ENCODE measurements at regions not wholly inside any gene's neighbourhood (a gene's known extent, or its start where the extent isn't known, plus 50 kb on each side); places are given as distances from the start of the nearest gene placed in this dataset.
"Not testable (repeated sequence)": the region's sequence is repeated elsewhere in the genome, so short reads cannot be mapped to it uniquely, and the experiment has no call there.

DNA sequence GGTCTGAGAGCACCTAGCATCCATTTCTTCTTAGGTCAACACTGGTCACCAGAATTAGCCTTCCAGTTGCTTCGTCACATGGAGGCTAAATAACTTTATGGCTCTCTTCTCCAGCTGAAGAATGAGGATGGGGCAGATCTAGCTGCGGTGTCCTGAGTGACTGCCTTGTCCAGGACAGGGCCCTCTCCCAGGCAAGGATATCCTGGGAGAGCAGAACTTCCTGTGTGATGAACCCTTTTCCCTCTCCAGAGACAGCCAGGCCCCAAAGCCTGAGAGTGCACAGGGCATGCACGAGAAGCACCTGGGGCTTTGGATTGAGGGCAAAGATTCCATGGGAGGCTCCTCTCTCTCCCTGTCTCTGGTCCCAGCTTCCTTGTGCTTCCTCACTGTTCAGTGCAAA, 108.2 kb upstream of the MAMLD1 start:
- no peak for ATAC-seq

DNA sequence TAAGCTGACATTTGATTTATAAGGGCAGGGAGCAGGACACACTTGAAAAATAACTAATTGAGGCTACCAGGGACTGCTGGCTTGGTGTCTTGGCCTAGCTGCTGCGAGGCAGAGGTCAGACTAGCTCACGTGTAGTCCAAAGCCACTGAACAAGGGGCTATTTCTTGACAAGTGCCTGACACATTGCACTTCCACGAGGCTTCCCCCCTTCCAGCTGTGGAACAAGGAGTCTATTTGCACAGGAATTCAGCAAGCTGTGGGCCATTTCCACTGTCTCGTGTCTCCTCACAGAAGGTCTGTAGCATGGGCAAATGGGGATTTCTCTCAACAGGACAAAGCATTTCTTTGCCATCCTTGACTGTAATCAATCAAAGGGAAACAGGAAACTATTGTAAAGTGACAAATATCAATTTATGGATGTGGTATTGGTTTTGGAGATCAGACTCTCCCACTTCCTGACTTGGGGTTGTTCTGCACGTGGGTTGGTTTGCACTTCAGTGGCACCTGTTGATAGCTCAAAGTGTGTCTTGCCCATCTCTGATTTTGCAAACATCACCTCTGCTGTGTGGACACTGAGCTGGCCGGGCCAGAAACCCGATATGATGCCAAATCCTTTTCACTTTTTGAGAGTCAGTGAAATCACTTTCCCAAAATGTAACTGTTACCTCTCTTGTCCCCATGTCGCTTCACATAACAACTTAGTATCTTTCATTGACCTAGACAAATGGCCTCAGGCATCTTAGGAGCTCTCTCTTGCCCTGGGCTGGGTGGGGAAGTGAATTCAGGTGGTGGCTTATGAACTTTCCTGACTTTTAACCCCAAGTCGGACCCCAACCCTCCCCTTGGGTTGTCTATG, 107.4 kb upstream of the MAMLD1 start:
- no peak for ATAC-seq

DNA sequence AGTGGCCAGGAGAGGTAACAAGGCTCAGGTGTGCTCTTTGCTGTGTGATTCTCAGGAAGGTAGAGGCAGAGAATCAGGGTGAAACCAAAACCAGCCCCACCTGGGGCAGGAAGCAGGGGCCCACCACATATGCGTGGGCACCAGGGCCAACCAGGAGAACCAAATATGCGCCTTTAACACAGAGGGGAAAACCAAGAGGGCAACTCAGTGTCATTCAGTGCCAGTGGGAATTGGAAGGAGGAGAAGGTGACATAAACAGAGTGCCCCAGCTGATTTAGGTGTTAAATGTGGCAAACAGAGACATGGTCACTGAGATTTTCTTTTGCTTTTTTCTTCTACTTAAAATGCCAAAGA, 106.8 kb upstream of the MAMLD1 start:
- no peak for ATAC-seq

DNA sequence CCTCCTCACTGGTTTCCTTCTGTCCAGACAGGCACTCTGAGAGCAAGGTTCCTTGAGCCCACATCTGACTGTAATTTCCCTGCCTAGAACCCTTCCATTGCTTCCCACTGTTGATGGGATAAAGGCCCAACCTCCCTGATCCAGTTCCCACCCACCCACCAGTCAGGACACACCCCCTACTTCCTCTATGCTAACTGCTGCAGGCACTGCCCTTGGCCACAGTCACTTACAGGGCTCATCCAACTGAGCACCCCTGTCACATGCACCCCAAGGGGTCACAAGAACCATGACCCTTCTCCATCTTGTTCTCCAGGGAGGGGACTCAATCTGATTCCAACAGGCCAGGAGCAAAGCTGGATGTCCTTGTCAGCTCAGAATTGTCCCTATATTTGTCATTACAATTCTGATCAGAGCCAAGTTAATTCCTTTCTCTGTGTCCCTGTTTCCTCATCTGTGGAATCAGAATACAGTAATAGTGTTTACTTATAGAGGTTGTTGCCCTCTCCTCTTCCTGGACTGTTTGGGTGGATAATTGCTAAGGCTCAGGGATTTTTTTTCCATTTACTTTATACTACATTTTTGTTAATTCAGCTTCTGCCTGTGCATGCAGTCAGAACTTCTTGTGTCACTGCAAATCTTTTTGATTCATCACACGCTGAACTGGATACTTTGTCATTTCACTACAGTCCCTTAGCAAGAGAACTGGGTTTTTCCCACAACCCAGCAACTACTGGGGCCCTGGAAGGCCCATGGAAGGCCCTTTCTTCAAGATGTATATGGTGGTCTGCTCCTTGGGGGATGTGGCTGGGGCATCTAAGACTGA, 105.6 kb upstream of the MAMLD1 start:
- no peak for ATAC-seq

DNA sequence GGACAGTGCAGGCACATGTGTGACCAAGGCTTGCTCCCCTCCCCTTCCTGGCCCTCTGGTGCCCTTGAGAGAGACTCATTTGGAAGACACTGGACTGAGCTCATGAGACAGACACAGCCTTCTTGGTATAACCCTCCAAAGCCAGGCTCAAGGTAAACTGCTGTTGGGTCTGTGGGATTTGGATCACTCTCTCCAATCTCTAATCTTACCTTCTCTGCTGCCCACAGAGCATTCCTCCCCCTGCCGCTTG, 105.0 kb upstream of the MAMLD1 start:
- no peak for ATAC-seq

DNA sequence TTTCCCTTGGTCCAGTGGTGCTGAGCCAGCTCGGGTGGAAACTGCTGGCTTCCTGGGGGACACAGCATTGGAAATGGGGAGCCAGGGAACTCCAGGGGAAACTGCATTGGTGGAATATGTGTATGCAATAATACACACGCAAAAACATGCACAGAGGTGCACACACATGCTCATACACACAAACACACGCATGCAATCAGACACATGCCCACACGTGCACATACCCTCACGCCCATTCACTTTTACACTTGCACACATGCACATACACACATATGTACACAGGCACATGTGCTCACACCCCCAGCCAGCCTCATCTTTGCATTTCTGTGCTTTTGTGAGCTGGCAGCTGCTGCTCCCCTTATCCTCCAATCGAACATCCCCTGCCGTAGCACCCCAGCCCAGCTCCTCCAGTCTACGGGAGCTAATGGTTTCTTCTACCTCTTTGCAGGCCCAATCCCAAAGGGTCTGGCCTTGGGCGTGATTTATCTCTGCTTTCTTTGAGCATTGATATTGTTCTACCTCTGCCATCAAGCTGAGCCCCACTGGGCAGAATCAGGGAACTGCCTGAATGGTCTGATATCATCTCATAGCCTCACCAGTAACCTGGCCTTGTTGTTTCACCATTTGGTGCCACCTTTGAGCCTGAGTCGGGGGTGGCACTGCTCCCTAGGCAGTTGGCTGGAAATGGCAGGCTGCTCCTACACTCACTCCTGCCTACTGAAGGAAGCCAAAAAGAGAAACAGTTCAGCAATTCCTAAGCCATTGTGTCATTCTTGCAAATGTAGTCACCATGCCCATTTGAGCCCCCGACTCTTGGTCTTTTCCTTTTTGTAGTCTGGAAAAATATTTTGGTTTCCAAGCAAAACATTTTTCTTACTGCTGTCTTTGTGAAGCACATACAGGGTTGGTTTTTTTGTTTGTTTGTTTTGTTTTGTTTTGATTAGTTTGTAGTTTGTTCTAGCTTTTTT, 104.4 kb upstream of the MAMLD1 start:
- no peak for ATAC-seq

DNA sequence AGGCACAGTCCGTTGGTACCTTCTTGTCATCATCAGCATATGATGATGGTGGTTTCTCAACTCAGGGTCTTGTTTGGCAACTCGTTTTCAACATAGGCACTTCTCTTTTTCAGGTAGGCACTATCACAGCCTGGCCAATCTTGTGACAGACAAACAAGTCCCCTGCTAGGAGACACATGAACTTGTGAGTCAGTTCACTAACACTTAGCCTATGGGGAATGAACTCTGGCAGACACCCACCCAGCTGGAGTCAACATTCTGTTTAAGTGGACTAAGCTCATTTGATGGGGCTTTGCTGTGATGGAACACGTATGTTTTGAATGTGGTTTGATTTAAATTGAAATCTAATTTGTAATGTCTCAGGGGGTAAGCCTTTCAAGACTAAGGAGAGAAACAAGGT, 100.7 kb upstream of the MAMLD1 start:
- ATAC-seq, result no peak

DNA sequence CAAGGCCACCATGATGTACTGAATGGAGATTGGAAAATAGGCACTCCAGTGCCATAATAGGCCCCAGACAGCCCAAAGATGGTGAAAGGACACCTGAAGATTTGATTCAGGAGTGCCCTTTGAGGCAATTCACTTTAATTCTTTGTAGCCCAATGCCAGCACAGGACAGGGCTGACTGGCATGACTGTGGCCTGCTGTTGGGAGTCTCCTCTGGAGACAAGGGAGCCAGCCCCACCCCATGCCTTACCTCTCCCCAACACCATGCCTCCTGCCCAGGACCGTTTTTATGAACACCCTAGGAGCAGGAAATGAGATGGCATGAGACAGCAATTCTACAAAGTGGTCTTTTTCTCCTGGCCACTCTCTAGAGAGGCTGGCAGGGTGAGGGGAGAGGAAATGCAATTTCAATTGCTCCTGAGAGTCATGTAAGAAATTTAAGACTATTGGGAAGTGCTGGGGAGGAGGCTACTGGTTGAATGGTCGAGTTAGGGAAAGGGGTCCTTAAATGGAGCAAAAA, 94.2 kb upstream of the MAMLD1 start:
- ATAC-seq, result no peak

DNA sequence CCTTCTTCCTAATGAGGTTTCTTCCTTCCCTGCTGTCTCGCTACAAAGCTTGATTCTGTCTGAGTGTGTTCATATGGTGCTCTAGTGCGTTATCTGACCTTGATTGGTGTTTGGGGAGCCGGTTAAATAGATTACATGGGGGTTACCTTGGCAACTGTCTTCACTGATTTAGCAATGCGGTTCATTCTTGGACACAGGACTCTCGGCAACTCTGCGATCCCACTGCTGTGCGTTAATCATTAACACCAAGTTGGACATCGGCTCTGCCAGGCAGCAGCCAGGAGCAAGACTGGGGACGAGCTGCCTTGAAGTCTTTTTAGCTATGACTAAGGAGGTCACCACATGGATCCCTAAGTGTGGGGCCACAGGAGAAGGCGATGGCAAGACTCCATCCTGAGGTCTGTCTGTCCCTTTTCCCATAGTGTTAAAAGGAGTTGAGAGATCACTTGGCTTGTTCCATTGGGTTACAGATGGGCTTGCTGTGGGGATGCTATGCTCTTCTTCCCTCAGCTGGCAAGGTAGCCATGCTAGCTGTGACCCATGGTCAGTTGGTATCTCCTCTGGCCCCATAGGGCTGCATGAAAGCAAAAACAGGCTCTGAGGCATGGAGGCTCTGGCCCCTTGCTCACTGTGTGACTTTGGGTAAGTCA, 93.4 kb upstream of the MAMLD1 start:
- no peak for ATAC-seq

DNA sequence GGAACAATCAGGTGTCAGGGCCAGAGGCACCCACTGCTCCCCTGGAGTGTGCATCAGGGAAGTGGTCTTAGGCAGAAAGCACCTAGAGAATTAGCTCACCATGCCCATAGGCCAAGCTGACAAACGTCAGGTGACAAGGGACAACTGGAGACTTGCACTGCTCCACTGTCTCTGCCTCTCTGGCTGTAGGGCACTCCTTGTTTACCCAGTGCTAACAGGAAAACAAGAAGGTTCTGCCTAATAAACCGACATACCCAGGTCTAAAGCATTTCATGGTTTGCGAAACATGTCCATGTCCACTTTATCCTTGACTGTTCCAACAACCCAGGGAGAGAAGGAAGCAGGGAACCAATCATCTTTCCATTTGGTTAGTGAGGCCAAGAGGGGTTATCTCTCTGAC, 92.5 kb upstream of the MAMLD1 start:
- no peak for ATAC-seq

DNA sequence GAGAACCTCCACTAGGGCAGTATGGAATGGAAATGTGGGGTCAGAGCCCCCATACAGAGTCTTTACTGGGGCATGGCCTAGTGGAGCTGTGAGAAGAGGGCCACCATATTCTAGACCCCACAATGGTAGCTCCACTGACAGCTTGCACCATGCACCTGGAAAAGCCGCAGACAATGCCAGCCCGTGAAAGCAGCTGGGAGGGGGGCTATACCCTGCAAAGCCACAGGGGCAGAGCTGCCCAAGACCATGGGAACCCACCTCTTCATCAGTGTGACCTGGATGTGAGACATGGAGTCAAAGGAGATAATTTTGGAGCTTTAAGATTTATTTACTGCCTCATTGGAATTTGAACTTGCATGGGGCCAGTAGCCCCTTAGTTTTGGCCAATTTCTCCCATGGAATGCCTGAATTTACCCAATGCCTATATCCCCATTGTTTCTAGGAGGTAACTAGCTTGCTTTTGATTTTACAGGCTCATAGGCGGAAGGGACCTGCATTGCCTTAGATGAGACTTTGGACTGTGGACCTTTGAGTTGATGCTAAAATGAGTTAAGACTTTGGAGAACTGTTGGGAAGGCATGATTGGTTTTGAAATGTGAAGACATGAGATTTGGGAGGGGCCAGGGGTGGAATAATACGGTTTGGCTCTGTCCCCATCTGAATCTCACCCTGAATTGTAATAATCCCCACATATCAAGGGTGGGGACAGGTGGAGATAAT, 89.4 kb upstream of the MAMLD1 start:
- ATAC-seq, result not testable (repeated sequence)

DNA sequence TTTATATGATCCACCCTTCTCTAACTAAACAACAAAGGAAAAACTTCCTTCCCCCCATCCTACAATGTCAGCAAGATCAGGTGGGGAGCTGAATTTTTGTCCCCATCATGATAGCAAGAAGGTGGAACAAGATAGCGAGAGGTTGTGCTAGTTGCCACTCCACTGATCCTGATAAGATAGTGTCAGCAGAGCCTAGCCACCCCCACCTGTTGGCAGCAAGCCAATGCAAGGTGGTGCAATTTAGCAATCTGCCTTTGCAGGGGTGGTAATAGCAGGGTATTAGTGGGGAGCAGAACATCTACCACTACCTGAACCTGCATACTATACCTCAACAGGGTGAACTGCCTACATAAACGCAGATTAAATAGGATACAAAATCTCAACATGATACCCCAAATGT, 80.2 kb upstream of the MAMLD1 start:
- ATAC-seq, result no peak

DNA sequence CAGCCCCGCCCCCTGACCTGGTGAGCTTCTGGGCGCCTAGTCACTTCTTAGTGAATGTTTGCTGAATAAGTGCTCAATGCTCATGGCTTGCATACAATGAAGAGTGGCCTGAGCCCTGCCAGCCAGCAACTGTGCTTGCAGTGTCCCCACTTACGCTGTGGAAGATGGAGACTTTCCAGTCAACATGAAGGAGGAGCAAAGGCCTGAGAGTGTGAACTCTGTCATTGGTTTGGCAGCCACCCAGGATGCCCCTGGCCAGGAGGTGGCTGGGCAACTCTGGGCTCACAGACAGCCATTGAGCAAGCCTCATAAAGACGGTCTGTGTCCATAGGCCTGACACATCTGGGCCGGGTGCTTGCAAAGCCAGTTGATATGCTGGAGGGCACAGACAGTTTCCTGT, 72.1 kb upstream of the MAMLD1 start:
- no peak for ATAC-seq

DNA sequence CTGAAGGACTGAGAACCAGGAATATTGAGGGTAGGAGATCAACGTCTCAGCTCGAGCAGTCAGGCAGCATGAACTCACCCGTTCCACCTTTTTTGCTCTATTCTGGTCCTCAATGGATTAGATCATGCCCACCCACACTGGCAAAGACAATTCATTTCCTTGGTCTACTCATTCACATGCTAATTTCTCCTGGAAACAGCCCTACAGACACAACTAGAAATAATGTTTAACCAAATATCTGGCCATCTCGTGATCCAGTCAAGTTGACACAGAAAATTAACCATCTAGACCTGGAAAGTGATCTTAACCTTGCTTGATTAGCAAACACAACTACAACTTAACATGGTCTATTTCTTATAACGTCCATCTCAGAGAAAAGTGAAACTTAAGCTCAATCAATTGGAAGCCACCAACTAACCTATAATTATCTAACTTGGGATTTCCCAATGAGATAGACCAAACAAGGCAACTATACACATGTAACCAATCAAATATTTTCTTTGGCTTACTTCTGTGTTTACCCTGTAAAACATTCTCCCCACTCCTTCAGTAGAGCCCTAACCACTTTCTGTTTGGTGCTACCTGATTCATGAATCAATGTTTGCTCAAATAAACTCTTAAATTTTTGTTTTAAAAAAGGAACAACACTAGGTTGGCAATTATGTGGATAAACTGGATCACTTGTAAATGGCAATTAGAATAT, 69.7 kb upstream of the MAMLD1 start:
- no peak for ATAC-seq

DNA sequence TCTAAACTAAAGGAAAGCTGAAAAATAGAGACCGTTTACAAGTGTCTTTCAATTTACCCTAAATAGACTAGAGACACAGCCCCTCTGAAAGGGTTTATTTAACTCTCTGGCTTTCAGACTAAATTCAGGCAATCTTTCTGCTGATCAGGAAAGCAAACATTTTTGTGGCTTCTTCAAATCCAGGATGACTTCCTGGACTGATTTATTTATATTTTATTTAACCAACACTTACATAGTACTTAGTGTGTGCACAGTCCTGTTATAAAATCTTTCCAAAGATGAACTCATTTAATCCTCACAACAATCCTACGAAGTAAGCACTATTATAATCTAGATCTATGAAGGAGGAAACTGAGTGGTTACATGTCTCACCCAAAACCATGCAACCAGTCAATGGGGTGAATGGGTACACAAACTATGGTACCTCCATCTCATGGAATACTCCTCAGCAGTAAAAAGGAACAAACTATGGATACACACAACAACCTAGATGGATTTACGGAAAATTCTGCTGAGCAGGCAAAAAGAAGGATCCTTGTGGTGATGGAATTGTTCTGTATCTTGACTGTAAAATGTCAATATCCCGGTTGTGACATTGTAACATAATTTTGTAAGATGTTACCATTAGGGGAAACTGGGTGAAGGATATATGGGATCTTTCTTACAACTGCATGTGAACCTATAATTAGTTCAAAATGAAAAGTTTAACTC, 64.1 kb upstream of the MAMLD1 start:
- no peak for ATAC-seq

DNA sequence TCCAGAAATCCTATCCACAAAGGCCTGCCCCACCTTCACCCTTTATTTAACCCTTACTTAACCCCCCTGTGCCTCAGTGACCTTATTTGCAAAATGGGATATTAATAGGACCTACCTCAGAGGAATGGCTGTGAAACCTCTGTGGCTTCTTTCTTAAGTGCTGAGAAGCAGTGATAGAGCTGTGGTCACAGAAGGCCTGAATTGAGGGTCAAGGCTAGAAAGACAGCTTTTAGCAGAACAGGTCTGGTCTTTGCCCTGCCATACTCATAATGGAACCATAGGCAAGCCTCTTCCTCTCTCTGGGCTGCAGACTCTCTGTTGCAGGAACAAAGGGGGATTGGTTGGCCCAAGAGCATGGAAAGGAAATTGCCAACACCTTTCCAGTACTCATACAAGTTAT, 63.5 kb upstream of the MAMLD1 start:
- ATAC-seq, result no peak

DNA sequence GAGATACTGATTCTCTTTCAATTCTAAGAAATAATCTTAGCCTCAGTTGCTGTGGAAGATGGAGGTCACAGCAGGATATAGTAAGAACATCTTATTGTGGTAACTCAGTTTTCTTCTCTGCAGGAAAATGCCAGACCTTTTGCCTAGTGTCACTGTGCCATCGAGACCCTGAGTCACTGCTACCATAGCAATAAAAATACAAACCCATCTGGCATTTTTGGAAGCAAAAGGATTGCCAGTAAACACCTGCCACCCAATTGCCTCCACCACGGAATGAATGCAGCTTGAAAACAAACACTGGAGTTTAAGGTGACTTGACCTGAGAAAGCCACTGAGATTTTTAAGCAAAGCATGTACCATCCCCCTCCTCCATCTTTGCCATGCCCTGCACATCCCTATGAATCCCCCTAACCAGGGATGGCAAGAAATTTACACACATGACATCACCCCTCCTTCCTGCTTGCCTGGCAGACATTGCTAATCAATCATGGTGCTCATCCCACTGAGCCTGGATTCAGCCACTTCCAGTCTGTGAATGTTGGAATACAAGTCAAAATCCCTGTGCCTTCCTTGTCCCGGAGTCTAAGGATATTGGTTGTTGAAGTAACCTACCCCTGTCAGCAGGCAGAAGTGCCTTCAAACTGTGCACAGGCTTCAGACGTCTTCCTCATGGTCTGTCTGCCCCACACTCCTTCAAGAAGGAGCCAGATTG, 59.6 kb upstream of the MAMLD1 start:
- no peak for ATAC-seq

DNA sequence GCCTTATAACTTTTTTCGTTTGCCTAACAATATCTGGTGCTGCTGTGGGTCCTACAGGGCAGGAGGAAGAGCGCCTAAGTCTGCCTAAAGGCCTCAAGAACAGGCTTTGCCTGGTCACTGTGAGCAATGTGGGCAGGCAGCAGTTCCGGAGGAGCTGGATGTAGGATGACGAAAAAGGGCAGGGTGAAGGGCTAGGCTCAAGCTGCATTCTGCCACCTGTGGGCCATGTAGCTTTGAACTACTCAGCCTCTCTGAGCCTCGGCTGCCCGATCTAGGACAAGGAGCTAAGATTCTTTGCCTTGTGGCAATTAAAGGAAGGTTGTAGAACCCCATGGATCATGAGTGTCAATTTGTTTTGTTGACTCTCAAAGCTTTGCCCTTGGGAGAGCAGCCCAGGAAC, 57.1 kb upstream of the MAMLD1 start:
- ATAC-seq, result no peak

DNA sequence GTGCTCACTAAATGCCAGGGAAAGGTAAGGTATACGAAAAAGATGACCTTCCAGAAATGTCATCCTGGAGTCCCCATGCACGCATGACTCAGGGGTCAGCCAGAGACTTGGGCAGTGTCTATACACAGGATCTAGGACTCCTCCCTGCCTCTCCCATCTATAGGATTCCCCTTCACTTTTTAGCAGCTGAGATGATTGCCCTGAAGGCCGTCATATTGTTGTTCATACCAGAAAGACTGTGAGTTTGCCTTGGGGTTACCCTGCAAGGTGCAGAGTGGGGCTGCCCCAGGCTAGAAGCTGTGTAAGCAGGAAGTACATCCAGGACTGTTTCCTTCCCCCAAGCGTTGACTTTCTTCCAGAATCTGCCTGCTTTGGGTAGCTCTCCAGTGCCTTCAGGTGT, 55.1 kb upstream of the MAMLD1 start:
- ATAC-seq, result no peak

Measured in esophagus mucosa (tissue), 1 donor.